ENCODE measurements at regions not wholly inside any gene's neighbourhood (a gene's known extent, or its start where the extent isn't known, plus 50 kb on each side); places are given as distances from the start of the nearest gene placed in this dataset.
"Not testable (repeated sequence)": the region's sequence is repeated elsewhere in the genome, so short reads cannot be mapped to it uniquely, and the experiment has no call there.

DNA sequence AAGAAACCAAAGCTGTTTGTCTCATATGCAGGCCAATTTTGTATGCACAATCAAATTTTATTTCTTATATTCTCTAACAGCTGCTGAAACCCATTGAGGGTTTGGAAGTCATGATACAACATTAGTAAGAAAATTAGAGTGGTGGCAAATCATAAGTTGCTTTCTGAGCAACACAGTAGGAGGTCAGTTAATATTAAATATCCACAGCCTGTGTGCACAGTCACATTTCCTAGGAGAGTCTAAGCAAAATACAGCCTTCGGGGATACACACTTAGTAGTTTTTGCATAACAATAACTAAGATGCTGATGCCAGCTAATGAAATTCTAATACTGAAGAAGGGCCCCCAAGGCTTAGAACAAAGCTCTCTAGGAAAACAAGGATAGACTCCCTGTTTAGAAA lies 209.6 kb upstream of the E2F7 start:
- no peak for DNase-seq (ENCODE audit: low read depth)

DNA sequence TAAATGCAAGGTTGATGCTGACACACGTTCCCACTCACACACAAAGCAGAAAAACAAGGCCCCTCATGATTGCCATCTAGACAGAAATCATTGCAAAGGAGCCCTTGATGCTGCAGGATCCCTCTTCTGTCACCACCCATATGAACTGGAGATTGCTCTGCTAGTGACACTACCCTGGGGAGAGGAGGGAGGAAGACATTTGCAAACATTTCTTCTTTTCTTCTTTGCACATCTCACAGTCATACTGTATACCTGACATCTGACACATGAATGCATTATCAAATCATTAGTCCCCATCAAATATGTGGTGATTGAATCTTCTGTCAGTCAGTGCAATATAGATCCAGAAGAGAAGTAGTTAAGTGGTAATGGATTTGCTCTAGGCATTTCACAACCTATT lies 208.5 kb upstream of the E2F7 start:
- DNase-seq (ENCODE audit: low read depth) = no peak

DNA sequence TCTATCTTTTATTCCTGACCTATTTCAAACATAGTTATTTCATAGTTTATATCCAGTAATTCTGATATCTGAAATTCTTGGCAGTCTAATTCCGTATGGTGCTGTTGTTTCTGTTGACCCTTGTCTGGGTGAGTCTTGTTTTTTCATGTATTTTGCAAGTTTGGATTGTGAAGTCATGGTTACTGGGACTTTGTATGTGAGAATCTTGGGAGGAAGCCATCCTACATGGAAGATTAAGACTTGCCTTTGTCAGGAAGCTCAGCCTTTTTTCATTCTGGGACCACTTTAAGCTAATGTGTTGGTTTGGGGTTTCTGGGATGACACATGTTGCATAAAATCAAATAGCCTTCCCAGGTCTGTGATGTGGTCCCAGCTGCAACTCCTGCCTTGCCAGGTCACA lies 191.6 kb upstream of the E2F7 start:
- DNase-seq (ENCODE audit: low read depth) = no peak

DNA sequence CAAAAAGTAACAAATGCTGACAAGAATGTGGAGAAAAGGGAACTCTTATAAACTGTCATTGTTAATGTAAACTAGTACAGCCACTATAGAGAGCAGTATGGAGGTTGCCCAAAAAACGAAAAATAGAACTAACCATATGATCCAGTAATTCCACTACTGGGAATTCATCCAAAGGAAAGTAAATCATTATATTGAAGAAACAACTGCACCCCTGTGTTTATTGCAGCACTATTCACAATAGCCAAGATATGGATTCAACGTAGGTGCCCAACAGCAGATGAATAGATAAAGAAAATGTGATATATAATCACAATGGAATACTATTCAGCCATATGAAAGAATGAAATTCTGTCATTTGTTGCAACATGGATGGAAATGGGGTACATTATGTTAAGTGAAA lies 188.0 kb upstream of the E2F7 start:
- no peak for DNase-seq (ENCODE audit: low read depth)

DNA sequence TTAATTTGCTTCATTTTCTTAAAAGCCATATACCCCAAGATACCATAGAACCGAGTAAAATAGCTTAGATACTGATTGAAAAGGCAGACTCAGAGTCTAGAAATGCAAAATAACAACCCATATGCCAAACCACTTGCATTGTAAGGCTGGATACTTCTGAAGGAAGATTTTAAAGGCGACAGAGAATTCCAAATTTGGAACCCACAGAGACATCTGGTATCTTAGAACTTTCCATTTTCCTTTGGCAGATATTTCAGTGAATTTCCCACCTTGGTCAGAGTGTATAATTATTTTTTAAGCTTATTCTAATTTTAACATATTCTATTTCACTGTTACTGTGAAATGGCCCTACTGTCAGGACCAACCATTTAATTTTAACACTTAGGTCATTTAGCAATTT lies 186.4 kb upstream of the E2F7 start:
- DNase-seq (ENCODE audit: low read depth) = no peak

DNA sequence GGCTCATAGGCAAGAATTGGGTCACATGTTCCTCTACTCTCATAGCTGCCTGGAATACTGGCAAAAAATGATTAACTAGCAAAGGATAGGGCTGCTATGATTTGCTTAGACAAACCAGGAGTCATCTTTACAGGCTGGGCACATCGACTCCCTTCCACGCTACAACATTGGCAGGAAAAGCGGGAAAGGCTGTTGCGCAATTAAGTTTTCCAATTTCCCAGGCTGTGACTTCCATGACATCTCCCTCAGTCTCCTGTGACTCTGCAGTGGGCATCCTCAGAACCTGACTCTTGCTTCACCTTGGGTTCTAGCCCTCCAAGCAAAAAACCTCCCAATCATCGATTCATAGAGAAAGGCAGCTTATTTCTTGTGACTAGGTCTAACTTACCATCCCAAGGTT lies 184.5 kb upstream of the E2F7 start:
- no peak for DNase-seq (ENCODE audit: low read depth)

DNA sequence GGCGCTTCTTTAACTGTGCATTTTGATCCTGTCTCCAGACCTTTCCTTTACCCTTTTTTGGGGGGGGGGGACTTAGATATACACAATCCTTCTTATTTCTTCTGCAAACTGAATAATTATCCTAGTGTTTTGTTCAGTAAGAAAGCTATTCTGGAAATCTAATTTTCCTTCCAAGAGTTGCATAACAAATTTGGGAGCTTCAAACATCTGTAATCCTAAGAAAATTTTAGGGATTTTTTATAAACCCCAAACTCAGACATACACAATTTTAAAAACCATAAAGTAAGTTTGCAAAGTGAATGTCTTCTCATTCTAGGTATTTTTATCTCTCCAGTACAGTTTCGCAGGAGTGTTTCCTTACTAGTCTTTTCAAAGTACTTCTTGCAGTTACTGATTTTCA lies 182.7 kb upstream of the E2F7 start:
- no peak for DNase-seq (ENCODE audit: low read depth)

DNA sequence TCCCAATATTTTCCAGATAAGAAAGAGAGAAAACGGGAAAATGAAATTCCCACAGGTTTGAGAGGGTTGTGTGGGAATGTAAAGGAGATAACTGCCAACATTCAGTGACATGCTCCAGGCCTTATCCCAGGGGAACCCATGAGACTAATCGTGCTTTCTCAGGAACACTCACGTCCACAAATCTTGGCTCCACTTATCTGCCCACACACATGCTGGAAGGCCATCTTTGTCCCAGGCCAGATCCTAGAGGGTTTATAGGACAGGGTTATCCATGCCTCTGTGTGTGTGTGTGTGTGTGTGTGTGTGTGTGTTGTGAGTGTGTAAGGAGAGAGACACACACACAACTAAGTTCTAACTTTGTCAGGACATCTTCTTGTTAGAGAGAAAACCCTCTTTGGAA lies 182.2 kb upstream of the E2F7 start:
- no peak for DNase-seq (ENCODE audit: low read depth)

DNA sequence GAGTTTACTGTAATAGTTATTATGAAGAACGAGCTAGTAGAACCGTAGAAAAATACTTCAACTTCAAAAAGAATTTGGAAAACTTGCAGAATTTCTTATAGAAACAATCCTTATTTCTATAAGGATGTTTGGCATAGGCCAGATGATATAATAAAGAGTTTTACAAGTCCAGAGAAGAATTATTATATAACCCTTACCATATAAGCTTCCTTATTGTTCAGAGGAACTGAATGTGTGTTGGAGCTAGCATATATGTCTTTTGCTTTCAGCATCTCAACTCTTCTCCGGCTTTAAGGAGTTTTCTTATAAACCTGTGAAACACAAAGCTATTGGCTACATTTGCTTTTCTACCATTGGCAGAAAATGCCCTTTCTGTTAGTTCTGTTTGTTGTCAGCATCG lies 178.0 kb upstream of the E2F7 start:
- DNase-seq (ENCODE audit: low read depth) = no peak

DNA sequence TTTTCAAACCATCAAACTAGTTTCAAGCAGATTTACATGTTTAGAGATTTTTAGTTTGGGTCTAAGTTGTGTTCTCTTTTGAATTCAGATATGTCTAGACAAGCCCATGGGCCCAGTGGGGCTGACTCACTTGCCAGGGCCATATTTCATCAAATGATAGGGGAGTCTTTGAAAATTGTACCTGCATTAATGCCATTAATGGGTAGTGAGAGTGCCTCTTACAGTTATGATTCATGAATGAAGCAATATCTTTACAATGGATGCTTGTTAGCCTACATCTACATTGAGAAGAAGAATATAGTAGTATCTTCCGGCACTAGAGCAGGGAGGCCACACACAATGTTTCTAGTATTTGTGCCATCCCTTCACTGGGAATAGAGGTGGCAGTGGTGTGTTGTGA lies 174.2 kb upstream of the E2F7 start:
- DNase-seq (ENCODE audit: low read depth) = no peak

DNA sequence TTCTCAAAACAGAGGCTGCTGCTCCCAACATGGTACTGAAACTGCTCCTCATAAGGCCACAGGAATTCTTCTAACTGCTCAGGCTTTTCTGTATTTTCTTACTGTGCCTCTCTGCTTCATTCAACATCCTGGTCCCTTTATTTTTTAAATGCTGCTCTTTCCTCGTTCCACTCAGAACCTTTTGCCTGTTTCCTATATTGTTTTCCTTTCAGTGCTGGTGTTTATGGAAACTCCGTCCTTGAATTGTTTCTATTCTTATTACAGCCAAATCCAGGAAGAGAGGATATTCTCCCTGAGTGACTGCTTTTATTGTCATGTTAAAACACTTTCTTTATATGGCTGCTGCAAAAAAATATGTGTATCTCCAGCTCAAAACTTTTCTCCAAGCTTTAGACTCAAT lies 173.0 kb upstream of the E2F7 start:
- no peak for DNase-seq (ENCODE audit: low read depth)

DNA sequence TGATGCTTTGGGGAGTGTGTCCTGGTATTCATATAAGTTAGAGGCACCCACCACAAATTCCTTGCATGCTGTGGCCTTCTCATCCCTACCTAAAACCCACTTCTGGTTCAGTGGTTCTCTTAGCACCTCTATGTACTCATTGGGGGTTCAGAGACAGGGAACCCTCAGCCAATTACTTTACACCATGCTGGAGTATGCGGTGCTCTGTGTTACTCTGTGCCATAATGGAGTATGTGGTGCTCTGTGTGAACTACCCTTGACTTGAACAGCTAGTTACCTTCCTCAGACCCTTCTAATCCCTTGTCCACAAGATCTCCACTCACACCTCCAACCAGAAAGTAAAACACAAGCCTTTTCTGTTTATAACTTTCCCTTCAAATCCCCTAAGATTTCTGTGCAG lies 172.5 kb upstream of the E2F7 start:
- DNase-seq (ENCODE audit: low read depth) = no peak

DNA sequence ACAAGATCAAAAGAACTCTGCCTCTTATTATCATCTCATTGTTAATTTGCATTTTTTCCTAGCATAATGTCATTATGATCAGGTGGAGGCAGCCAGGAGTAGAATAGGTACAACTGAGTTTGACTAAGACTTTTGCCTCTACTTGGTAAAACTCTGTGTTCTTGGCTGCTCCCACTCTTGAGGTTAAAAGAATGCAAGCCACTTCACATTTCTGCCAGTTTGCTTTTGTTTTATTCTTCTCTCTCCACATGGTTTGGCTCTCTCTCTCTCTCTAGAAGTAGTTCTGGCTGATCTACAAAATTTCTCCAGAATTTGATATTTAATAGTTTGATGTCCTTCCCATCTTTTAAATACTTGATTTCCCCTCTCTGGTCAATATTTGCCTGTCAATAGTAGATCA lies 170.7 kb upstream of the E2F7 start:
- DNase-seq (ENCODE audit: low read depth) = no peak

DNA sequence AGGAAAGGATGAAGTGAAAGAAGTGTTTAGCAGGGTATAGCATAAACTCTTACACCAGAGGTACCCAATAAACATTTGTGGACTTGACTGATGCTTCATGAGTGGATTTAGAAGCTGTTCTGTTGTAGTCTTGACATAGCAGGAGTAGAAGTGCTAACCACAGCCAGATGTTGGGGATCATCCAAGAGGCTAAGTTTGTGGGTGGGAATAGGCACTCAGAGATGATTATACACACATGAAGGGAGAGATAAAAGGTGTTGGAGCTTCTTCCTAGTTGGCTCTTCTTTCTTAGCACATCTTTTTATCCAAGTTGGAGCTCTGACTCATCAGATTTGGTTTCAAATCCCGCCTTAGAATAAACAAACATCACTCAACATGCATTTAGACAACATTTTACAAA lies 166.7 kb upstream of the E2F7 start:
- peak; percentile 85 for DNase-seq (ENCODE audit: low read depth)

DNA sequence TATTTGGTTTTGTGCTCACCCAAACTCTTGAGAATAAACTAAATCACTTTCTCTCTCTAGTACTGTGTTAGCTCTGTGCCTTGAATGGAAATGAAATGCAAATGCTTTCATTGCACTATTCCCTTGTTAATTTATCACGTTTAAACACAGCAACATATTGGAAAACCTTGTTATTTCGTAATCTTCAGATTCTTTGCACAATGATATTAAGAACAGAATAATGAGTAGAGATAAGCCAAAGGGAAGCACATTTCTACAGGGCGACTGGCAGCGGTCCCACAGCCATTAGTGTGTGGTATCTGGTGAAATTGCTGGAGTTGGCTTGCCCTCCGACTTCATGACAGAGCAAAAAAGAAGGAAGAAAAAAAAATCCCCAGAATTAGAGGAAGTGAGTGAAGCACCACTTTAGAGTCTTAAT lies 166.1 kb upstream of the E2F7 start:
- DNase-seq (ENCODE audit: low read depth) = peak; percentile 62

DNA sequence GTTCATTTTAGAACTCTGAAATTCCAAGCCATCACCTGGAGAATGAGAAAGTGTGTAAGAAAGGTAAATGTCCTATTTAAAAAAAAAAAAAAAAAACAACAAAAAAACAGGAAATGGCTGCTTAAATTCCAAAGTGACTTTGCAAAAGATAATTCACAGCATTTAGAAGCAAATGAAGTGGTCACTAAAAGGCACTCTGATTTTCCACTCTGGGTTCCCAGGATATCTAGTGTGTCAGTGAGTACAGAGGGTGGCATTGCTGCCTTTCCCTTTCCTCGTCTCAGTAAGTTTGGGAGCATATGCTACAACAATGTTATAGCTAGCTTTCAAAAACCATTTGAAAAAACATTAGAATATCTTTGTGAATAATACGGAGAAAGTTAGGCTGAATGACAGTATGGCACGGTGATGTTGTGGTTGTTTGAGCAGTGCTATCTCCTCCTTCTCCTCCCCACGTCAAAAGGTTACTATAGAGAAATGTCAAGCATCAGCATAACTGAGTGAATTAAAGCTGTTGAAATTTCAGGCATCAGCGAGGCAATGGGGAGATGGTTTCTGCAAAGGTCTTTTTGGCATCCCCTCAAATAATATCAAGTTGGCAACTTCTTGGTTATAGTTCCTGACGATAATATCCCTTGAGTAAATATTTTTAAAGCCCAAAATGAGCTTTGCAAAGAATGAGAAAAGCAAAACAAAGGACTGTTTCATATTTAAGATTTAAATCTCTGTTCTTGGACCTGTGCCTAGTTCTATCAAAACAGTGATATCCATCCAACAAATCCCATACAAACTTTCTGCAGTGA lies 164.5 kb upstream of the E2F7 start:
- DNase-seq (ENCODE audit: low read depth) = no peak

DNA sequence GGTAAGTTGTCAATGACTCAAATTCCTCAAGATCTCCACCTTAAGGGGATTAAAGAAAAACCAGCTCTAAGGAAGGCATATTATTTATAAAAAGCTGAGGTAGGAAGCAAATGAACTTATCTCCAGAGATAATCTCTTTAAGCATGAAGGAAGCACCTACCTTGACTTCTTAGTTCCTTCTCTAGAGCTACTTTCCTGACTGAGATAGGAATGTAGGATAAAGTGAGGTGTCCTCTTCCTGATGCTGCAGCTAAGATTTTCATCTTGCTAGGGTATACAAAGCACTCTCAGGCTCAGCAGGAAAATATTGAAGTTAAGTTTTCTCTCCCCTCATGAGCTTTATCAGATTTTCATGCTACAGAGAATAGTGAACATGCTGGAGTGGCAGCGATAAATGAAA lies 163.0 kb upstream of the E2F7 start:
- DNase-seq (ENCODE audit: low read depth) = no peak

DNA sequence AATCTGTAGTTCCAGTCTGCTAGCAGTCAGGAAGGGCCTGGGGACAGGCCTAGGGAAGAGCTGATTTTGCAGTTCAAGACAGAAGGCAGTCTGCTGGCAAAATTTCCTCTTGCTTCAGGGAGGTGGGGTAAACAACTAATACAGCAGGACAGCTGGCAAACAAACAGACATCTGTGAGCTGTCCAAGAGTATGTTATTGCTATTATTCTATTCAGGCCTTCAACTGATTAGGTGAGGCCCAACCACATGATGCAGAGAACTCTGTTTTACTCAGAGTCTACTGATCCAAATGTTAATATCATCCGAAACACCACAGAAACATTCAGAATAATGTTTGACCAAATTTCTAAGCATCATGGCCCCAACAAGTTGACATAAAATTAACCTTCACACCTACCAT lies 161.0 kb upstream of the E2F7 start:
- no peak for DNase-seq (ENCODE audit: low read depth)

DNA sequence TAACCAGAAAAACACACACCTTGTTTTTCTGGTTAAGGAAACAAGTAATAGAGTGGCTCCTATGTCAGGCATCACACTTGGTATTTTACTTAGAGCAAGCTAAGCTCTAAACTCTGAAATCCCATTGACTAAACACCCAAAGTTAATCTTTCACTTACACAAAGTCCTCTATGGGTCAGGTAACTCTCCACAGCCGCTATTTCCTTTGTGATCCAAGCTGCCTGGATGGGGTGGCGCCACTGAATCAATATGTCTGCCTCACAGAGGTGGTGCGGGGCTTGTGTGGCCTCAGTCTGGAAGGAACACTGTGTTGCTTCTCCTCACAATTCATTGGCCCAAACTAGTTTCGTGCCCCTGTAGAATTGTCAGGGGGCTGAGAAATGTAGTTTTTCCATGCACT lies 160.0 kb upstream of the E2F7 start:
- no peak for DNase-seq (ENCODE audit: low read depth)

DNA sequence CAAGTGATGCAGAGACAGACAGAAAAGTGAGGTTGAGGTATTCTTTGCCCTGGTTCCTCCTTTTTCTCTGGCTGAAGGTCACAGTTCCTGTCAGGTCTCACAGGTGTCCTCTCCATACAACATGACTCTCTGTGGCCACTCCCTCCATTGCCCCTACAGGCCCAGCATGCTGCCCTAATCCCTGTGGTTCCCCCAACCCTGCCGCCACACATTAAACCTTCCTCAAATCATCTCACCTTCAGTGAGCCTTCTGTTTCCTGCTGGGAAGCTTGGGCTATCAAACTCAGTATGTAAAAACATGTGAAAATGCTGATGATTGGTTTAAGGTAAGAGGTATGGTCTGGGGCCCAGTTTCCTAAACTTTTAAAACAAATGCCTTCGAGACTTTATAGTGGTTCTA lies 159.0 kb upstream of the E2F7 start:
- DNase-seq (ENCODE audit: low read depth) = no peak

DNA sequence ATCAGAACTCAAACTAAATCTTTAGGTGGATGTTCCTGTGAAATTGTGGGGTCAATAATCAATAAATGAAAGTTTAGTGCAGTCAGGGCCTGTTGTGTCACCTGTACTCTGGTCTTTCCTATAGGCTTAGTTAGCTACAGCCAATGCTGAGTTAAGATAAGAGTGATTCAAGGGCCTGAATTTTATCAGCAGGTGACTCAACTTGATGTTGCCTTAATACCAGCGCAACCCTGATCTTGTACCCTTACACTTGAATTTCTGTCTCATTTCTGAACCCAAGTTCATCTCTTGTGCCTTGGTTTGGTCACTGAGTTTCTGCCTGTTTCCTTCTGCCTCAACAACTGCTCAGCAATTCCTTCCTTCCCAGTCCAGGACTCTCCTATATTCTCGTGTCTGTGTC lies 157.0 kb upstream of the E2F7 start:
- DNase-seq (ENCODE audit: low read depth) = no peak

DNA sequence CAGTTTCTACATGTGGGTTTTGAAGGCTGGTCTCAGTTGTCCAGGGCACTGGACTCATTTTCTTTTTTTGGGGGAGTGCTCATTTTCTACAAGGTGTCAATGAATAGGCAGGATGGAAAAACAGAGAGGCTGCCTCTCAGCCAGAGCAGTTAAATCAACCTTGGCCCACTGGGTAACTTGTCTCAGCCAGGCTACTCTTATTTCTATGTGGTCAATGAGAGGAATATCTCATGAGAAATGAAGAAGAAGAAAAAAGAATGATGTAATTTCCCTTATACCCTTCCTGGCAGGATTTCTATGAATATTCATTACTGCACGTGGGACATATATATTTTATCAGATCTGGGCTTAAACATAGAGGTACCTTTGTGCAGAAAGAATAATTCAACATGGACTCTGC lies 155.2 kb upstream of the E2F7 start:
- DNase-seq (ENCODE audit: low read depth) = no peak

DNA sequence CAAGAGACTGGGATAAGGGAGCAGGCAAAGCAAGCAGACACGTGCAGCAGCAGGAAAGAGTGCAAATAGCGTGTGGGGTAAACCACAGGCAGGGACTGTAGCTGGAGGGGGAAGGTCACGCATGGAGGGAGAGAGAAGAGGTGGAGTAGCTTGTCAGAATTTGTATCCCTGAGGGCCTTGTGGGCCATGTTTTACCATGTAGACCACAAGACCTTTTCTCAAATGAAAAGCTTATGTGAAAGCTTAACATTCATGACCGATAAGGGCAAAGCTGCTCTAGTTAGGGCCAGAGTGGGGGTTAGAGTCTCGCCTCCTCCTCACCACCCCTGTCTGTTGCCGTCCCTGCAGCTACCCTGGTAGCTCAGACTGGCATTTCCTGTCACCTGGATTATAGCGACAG lies 152.9 kb upstream of the E2F7 start:
- DNase-seq (ENCODE audit: low read depth) = no peak

DNA sequence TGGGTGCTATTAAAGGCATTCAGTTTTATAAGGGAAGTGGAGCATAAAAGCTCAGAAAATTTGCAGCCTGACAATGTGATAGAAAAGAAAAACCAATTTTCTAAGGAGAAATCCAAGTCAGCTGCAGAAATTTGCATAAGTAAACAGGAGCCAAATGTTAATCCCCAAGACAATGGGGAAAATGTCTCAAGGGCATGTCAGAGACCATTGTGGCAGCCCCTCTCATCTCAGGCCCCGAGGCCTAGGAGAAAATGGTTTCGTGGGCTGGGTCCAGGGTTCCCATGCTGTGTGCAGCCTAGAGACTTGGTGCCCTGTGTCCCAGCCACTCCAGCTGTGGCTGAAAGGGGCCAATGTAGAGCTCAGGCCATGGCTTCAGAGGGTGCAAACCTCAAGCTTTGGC lies 150.8 kb upstream of the E2F7 start:
- not testable (repeated sequence) for DNase-seq (ENCODE audit: low read depth)

DNA sequence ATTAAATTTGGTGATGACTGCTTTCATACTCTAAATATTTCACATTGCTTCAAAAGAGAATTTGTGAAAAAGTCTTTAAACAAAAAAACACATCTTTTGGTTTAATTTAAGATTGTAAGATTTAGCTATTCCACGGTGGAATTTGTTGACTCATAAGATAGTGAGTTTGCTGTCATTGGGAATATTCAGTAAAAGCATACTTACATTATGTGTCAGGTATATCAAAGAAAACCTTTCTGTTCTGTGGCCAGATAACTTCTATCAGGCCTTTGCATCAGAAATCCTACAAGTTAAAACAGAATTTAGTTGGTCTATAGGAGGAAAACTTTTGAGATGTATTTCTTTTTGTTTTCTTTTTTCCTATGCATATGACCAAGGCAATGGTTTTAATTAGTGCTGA lies 148.8 kb upstream of the E2F7 start:
- no peak for DNase-seq (ENCODE audit: low read depth)
